NOMO-1 treated with dmso at 0.1 percent for 144 hours (cell line): ENCODE measurements at regions not wholly inside any gene's neighbourhood (a gene's known extent, or its start where the extent isn't known, plus 50 kb on each side); places are given as distances from the start of the nearest gene placed in this dataset.
"Not testable (repeated sequence)": the region's sequence is repeated elsewhere in the genome, so short reads cannot be mapped to it uniquely, and the experiment has no call there.

Experiments used
- DNase-seq: peaks from one replicate; lab custom pipeline; 2025; ENCODE audit not compliant: unreplicated experiment; lab: John Stamatoyannopoulos, UW

DNA sequence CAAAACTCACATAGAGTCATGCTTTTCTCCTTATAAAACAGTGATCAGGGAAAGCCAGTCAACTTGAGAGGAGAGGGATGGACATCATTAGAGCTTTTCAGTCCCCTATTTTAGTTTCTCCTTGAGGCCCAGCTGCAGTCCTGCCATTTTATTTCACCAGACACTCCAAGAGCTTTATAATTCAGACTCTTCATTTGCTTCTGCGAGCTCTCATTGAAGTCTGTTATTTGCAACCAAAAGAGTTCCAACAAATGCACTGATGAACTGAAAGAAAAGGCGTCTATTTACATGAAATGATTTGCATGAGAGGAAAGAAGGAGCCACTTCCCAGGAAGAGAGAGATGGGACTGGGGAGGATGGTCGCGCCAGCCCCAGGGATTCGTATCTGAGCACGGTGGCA is 86.8 kb downstream of the NDUFA12 start:
- no peak for DNase-seq

DNA sequence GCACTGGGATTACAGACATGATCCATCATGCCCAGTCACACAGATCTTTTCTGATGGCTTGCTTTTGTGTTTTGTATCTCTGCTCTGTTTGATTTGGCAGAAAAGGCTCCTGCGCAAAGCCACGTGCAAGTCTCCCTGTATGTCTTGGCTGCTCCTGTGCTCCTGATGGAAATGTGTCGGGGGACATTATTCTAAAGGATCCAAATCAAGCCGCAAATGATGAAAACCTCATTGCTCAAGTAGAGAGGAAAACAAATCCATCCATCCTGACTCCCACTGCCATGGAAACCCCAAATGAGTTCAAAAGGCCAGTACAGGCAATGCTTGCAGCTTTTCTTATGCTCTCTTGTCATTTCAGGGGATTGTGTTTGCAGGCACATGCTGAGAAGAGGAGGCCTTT is 93.8 kb downstream of the NDUFA12 start:
- DNase-seq: no peak

DNA sequence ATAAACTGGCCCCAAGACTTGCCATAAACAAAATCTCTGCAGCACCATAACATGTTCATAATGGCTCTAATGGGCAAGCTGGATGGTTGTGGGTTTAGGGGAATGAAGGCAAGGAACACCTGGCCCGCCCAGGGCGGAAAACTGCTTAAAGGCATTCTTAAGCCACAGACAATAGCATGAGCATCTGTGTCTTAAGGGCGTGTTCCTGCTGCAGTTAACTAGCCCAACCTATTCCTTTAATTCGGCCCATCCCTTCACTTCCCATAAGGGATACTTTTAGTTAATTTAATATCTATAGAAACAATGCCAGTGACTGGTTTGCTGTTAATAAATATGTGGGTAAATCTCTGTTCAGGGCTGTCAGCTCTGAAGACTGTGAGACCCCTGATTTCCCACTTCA is 97.7 kb downstream of the NDUFA12 start:
- DNase-seq: not testable (repeated sequence)

DNA sequence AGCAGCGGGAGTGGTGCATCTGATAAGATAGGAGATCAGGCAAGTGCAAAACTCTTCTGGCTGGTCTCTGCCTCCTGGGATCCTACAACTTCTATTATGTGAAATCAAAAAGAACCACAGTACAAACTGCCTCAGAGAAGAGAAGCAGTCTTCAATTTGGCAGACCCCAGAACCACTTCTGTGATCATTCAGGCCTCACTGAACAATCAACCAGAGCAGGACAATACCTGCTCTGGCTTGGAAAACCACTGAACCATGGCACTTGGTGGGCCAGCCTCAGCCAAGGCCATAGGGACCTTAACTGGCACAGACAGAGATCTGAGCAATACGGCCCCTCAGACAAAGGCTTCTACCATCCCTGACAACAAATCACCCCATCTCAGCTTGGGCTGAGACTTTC is 103.0 kb downstream of the NDUFA12 start:
- no peak for DNase-seq

DNA sequence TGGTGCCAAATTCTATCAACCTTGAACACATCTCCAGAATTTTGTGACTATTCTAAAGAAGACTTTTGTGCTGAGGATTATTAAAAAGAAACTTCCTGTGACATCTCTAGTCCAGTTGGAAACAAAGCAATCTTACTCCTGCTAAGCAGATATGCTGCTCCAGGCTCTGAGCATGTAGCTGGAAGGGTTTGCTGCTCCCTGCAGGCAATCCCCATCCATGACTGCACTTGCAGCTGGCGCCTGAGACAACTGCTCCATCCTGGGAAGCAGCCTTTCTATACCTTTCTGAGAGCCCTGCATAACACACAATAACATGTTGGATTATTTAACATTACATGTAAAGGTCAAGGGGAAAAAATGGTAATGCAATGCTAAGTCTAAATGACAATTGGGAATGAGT is 105.1 kb downstream of the NDUFA12 start:
- no peak for DNase-seq

DNA sequence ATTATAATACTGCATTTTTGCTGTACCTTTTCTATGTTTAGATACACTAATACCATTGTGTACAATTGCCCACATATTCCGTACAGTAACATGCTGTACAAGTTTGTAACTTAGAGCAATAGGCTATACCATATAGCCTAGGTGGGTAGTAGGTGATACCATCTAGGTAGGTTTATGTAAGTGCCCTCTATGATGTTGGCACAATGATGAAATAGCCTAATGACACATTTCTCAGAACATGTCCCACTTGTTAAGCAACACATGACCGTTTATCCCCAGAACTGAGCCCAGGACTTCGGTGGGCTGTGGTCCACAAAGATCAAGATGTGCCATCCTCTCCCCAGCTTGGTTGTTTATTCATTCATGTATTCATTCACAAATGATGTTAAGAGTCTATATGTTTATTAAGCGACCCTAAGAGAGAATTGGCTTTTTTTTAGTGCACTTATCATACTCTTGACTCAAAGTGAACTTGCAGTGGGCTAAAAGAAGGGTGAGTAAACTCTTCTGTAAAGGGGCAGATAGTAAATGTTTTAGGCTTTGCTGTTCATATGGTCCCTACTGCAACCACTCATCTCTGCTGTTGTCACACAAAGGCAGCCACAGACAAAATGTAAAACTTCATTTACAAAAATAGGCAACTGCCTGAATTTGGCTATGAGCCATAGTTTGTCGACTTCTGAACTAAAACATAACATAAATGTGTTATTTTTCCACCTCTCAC is 110.8 kb downstream of the NDUFA12 start:
- no peak for DNase-seq

DNA sequence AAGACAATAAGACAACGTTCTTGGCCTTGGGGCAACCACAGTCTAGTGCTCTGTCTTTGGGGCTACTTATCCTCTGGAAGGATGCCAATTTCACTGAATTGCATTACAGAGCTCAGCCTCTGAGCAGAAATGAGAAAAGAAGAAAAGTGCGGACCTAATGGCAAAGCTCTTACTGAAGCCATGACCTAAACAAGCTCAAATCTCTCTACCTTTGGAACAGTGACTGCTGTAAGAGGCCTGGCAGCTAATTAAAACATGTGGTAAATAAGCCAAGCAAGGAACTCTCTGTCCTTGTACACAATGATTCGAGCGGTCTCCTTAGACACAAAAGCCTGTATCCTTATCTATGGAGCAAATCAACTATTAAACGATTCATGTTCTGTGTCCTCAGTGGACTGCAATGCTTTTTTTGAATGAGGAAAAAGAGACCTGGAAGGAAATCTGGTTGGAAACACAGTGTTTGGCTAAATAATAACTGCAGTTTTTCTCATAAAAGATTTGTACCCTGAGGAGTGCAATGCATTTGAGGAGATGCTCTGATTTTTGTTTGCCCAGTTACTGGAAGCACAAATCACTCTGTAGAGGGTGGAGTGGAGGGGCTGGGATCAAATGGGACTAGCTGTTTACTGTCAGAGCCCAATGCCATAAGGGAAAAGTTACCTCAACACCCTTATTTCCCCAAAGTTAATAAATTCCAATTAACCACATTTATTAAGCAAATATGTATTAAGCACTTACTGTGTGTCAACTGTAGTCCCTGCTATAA is 113.9 kb downstream of the NDUFA12 start:
- DNase-seq: no peak

DNA sequence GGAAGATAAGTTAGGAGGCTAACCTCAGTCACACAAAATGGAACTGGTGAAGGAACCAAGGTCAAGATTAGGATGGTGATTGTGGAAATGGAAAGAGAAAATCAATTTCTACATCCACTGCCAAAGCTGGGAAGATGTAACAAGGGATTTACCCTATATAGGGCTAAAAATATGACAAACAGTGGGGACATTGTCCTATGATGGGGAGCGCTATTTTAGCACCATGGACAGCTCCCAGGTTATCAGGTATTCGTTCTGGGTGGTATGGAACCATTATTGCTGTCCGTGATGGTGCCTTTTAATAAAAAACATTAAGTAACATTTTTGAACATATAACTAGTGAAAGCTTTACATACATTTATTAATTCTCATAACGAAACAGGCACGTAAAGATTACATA is 124.0 kb downstream of the NDUFA12 start:
- DNase-seq: no peak

DNA sequence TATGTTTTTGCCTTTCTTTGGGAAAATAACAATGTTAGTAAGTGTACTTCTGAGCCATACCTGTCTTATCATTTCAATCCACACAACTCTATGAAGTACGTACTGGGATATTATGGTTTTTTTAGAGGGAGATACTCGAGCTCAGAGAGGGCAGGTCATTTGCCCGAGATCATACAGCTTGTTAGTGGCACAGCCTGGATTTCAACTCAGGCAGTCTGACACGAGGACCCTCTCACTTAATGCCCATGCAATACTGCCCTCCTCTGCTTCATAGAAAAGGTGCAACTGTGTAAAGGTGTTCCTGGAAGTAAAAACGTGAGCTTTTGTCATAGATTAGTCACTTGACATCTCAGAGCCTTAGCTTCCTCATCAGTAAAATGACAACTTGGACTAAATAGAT is 128.0 kb downstream of the NDUFA12 start:
- no peak for DNase-seq

DNA sequence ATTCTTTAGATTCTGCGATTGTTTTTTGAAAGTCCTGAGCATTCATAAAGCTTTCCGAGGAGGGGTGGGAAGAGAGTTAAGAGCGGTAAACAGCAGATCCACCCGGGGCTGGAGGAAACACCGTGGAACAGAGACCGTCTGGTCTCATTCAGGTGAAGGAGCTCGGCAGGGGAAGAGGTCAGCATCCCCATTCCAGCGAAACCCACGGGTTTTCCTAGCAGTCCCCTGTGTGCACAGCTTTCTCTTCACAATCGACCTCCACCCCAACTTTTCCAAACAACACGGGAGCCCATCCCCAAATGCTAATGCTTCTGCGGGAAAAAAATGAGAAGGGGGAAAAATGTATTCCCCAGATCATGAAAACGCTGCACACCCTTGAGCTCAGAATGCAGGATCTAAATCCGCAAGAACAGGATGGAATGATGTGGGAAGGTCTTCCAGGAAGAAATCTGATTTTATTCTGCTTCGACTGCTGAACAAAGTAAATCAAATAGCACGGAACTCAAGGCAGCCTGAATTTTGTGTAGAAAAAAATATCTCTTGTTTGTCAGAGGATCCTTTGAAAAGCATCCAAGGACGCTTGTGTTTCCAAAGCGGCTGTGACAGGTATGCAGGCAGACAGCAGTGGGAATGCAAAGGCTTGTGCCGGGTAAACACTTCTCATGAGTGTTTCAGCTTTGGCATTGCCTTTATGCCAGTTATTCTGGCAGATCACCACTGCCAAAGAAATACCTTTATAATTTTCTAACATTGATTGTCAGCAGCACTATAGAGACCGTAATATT is 128.8 kb downstream of the NDUFA12 start:
- no peak for DNase-seq

DNA sequence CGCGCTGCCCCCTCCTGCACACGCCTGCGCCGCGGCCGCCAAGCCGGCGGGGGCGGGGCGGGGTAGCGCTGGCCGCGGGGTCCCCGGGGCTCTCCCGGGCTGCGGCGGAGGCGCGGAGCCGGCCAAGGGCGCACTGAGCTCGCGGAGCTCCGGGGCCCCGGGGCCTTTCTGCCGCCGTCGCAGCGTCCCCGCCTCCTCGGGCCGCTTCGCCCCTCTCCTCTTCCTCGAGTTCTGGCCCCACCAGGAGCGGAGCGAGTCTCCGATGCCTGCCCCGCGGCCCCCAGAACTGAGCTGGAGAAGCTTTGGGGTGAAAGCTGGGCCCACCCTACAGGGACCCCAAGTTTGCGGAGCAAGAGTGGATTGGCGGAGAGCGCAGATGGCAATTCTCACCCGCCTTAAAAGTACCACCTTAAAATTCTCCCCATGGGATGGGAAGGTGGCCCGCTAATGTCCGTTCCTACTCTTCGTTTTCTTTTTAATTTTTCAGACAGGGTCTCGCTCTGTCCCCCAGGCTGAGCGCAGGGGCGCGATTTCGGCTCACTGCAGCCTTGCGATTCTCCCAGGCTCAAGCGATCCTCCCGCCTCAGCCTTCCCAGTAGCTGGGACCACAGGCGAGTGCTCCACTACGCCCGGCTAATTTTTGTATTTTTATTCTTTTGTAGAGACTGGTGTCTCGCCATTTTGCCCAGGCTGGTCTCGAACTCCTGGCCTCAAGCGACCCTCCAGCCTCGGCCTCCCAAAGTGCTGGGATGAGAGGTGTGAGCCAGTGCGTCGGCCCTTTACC is 129.6 kb downstream of the NDUFA12 start:
- no peak for DNase-seq

DNA sequence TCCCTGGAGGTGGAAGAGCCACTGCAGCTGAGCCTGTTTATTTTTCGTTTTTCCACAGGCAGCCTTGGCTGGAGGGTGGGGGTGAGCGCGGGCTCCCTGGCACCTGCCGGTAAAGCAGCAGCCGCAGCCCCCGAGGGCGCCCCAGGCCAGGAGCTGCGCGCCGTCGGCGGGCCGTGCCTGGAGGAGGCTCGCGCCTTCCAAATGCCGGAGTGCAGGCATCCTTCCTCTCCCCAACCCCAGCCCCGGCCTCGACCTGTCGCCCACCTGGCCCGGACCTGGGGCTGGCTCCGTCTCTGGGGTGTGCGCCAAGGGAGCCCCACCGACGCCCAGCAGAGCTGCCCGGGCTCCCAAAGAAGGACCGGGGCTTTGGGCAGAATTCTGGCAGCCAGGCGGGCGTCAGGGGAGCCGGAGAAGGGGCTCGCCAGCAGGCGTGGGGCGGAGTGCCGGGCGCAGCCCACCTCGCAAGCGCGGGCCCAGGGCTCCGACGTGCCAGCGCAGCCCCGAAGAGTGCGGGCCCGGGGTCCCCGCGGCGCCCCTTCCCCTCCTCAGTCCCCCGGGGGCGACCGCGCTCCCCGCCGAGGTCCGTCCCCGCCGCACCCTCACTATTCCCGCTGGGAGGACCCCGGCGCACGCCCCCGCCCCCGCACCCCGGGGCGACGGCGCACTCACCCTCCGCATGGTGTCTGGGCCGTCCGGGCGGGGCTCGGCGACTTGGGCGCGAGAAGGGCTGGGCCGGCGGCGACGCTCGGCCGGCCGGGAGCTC is 130.3 kb downstream of the NDUFA12 start:
- no peak for DNase-seq

DNA sequence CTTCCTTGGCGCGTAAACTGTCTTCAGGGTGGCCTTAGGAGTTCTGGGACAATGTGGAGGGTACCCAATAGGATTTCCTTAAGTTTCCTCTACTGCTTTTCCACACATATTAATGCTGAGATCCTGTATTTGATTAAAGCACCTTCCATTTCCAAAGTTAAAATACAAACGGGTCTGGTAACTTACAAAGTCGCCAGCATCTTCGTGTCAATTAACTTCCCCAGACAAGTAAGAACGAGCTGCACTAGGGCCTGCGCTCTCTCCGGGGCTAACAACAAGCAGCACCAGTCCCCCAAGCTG is 130.9 kb downstream of the NDUFA12 start:
- DNase-seq: no peak

DNA sequence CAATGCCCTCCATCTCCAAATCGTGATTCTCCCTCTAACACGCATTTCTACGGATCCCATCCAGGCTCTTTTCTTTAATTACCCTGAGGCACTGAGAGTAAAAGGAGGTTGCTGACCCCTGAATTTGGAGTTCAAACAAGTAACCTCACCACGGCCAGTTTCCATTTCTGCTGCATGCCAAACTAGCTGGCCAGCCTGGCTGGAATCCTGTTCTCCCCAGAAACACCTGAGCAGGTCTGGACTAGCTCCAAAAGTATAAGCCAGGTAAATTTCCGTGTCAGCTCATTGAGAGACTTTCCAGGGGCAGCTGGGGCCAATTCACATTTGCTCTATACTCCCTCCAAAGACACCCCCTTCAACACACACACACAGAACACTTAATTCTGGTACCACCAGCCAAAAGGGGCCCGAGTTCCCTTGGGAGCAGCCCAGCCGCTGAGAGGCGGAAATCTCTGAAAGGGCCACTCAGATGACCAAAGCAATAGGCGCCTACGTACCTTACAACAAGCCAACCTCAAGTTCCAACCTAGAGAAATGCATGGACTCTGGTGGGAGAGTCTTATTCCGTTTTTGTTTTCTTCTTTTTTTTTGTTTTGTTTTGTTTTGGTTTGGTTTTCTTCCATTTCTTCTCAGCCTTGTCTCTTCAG is 131.4 kb downstream of the NDUFA12 start:
- DNase-seq: no peak

DNA sequence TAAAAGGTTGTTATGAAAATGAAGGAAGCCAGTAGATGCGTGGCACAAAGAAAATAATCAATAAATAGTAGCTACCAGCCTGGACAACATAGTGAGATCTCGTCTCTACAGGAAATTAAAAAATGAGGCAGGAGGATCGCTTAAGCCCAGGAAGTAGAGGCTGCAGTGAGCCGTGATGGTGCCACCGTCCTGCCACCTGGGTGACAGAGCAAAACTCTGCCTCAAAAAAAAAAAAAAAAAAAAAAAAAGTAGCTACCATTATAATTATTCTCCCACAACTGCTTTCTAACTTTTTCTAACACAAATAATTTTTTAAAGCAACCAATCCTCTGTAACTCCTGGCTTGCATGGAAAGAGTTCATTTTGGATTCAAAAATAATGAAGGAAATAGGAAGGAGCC is 133.0 kb downstream of the NDUFA12 start:
- DNase-seq: no peak

DNA sequence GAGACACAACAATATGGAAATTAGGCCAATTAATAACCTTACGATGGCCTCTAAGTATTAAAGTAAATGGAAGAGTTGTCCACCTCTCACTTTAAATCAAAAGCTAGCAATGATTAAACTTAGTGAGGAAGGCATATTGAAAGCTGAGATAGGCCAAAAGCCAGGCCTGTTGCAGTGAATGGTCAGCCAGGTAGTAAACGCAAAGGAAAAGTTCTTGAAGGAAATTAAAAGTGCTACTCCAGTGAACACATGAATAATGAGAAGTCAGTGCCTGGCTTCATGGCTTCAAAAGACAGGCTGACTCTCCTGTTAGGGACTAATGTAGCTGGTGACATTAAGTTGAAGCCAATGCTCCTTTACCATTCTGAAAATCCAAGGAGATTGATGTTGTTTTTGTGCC is 135.3 kb downstream of the NDUFA12 start:
- no peak for DNase-seq

DNA sequence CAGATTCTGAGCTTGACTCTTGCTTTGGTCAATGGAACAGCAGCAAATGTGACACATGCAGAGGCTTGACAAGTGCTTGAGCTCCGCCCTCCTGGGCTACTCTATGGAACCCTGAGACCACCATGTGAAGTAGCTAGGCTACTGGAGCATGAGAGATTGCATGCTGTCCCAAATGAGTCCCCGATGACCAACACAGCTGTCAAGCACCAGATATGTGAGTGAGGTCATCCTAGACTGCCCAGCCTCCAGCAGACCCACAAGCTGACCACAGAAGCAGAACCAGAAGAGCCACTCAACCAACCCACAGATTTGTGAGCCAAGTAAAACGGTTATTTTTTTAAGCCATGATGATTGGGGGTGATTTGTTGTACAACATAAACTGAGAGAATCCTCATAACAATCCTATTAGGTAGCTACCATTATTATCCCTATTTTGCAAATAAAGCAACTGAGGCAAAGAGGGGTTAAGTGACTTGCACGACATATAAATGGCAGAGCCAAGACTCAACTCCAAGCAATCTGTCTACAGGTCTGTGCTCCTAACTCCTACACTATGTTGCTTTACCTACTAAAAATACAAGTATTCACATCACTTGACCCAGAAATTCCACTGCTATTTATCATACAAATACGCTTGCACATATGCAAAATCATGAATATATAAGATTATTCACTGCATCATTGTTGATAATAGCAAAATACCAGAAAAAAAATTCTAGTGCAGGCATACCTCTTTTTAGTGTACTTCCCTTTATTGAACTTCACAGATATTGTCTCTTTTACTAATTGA is 136.2 kb downstream of the NDUFA12 start:
- DNase-seq: no peak

DNA sequence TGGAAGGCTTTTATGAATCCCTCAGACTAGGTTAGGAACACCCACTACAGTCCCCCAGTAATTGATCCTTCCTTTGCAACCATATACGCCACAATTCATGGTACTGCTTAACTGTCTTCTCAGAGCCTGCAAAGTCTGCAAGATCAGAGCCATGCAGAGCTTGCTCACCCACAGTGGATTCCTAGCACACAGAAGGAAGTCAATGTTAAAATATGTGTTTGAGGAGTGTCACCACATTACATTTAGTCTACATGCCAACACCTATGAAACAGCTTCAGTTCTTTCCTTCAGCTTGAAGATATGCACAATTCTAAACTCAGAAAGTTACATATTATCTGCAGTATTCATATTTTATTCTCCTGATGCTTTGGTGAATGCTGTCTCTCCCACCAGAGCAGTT is 138.5 kb downstream of the NDUFA12 start:
- no peak for DNase-seq

DNA sequence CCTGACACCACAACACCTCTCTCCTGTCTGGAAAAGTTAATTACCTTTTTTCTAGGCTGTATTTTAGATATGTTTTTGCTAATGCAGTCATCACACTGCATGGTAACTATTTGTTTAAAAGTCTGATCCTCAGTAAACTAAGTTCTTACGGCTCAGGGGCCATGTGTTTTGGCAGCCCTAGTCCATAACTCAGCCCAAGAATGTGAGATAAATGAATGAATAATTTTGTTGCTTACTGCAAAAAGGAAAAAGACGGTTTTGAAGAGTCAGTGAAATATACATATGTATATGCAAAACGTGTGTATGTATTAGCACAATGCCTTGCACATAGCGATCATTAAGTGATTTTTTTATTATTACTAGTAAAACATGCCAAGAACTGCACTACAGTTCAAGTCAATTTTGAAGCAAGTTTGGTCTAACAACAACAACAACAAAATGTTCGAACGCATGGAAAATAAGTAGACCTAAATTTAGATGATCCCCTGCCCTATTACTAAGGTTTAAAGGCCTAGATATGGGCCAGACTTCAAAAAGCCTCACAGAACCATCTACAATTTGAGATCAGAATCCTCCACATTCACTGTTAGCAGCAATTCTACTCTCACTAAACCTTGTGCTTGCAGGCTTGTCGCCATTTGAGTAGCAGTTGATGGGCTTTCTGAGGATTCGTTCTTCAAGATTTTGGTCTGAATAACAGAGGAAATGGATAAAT is 140.0 kb downstream of the NDUFA12 start:
- no peak for DNase-seq
